Left ventricle myocardium superior (tissue), 1 donor: ENCODE measurements at regions not wholly inside any gene's neighbourhood (a gene's known extent, or its start where the extent isn't known, plus 50 kb on each side); places are given as distances from the start of the nearest gene placed in this dataset.
"Not testable (repeated sequence)": the region's sequence is repeated elsewhere in the genome, so short reads cannot be mapped to it uniquely, and the experiment has no call there.

ENCODE experiments used
- ATAC-seq: fragments of 200-7000 bp; cut with Tn5 transposase; one replicate; pipeline ENCODE4 v1.9.1; 2020; ENCODE audit warnings: mild to moderate bottlenecking, moderate library complexity
- DNase-seq: peaks from one replicate; pipeline ENCODE4 v3.0.0-alpha.2; 2020
- intact Hi-C: fragments of 100-400 bp; cut with micrococcal nuclease; formaldehyde crosslinking; loops from one replicate; pipeline ENCODE4 v1.11.0; 2022
- donor health status: DM: no; HTN: yes; CAD: no; lungs with severe emphysema.

DNA sequence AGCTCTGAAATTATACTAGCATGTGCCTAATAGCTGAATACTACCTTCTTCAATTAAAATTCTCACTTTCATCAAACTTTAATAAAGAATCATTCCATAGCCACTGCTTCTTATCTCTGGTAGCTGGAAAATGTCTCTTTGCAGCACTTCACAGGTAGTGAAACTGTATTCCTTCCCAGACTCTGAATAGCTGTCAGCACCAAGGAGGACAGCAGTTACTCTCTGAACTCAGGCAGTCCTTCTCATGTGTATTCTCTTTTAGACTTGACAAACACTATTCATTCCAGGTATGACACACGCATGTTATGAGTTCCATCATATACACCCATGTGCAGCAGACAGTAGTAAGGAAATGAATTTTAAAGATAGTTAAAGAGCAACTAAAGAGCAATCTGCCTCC lies 627.1 kb downstream of the EFNA5 start:
- DNase-seq: no peak
- ATAC-seq: peak; percentile 75
- intact Hi-C loops: no loop called here

GRCh38 chr5:107040907-107041306 lies 629.8 kb downstream of the EFNA5 start:
- ATAC-seq (no peak), DNase-seq (no peak)
- intact Hi-C loops: no loop called here

DNA sequence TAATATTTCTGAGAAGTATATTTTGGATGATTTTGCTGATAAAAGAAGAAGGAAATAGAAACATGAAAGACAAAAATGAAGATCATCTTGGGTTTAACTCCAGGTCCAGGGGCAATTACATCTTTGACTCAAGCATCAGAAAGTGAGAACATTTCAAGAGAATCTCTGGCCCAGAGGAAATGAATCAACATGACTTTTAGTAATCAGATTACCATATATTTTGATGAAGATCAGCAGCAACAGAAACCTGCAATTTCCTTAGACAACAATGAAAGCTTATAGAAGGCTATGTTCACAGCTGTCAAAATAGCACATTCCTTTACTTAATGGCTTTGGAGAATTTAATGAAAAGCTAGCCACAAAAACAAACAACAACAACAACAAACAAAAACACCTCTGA lies 638.1 kb downstream of the EFNA5 start:
- ATAC-seq (no peak), DNase-seq (no peak)
- intact Hi-C loops: no loop called here

- DNase-seq (no peak), ATAC-seq (no peak)
- intact Hi-C loops: no loop called here
These were observed 641.8 kb downstream of the EFNA5 start for GRCh38 chr5:107028938-107029337.

- intact Hi-C loops: no loop called here
- ATAC-seq: no peak
These were observed 644.8 kb downstream of the EFNA5 start for GRCh38 chr5:107025712-107026497.

GRCh38 chr5:107023732-107024131 lies 647.0 kb downstream of the EFNA5 start:
- DNase-seq (no peak), ATAC-seq (no peak)
- intact Hi-C loops: no loop called here

More at GRCh38 chr5:107025712-107026497, 644.8 kb downstream of the EFNA5 start:
- DNase-seq: no peak

DNA sequence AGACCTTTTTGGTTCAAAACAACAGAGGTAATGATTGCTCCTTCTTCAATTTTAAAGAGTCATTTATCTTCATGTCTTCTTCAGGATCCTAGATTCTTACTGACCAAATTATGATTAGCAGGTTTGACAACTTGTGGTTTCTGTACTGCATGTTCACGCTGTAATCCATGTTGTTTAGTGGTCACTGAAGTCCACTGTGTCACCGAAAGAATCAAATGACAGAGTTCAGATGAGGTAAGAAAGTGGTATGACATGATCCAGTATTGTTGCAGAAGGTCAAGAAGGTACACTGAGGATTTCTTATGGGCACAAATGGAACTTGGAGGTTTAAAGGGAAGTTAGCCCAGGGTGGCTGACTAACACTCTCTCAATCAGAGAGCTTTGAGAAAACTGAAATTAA lies 649.2 kb downstream of the EFNA5 start:
- no peak for DNase-seq
- intact Hi-C loops: no loop called here
- ATAC-seq: no peak

DNA sequence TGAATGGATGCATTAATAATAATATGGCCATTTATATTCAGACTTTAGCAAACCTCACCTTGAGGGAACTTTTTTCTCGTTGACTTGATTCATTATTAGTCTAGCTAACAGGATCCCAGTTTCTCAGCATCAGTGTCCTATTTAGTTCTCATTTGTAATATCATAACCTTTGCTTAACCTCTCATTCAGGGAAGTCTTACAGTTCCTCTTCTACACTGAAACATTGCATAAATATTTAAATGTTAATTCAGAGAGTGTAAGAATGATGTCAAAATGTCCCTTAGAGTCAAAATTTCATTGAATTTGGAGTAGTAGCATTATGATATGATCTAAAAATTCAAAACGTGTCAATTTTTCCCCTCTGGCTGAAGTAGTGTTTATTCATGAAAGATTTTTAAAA lies 650.1 kb downstream of the EFNA5 start:
- ATAC-seq (no peak), DNase-seq (no peak)
- intact Hi-C loops: no loop called here

DNA sequence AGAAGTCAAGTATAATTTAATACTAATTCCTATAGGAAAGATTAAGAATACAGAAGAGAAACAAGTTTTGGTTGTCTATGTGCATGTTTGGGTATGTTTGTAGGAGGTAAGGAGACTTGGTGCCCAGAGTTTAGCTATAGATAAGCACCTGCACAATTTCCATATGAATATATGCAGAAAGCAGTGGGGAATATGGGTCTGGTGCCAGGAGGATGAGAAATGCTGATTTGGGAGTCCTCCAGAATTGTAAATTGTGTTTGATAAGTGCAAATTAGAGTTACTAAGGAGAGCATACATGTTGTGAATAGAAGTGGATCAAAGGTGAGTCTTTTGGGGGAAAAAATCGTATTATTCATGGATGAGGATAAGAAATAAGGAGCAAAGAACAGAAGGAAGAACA lies 653.1 kb downstream of the EFNA5 start:
- DNase-seq: no peak
- intact Hi-C loops: no loop called here
- ATAC-seq: no peak

- ATAC-seq: no peak
- intact Hi-C loops: no loop called here
These were observed 658.4 kb downstream of the EFNA5 start for GRCh38 chr5:107012371-107012770.

DNA sequence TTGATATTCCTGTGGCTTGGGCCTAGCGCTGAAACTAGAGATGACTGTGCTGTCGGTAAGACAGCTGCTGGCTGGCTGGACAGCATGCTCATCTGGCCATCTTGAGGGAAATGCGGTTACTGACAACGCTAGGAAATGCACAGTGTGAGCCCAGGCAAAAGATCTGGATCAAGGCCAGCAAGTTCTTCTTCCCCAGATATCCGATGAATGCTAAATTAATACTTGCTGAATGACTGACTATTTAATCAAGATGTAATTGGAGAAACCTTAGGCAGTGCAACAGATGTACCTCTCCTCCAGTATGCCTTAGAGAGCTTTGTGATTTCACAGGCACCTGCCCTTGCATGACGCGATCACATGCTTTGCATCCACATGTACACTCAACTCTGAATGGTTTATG lies 659.1 kb downstream of the EFNA5 start:
- no peak for DNase-seq
- ATAC-seq: no peak
- intact Hi-C loops: no loop called here

More at GRCh38 chr5:107012371-107012770, 658.4 kb downstream of the EFNA5 start:
- DNase-seq: no peak

DNA sequence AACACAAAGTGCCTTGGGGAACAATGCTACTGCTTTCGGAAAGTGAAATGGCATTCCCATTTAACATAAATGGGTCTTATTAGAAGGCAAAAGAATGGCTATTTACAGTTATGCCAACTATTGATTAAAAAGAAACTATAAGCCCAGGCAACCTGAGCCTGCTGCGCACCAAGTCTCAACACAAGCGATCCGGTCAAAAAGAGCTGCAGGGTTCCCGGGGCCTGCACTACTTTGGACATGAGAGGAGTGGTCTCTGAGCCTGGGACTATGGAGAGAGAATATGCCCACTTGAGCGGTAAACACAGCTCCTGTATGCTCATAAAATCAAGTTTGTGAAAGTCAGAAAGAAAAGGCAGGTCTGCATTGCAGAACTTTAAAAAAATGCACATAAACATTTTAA lies 660.7 kb downstream of the EFNA5 start:
- ATAC-seq: no peak
- intact Hi-C loops: no loop called here
- DNase-seq: no peak

DNA sequence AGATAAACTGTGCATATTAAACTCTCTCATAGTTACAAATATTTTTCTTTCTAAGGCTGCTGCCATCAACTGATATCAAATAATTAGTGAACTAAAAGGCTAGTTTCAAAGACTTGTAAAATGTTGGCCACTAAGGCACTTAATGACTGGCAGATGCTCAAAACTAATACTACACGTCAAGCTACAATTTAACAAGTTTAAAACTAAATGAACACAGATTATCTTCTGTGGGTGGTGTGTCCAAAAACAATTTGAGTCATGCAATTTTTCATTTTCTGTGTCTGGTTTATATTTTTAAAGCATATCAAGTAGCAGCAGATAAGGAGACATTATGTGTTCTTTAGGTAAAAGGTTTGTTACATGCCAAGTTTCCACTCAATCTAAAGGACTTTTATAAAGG lies 665.1 kb downstream of the EFNA5 start:
- intact Hi-C loops: no loop called here
- ATAC-seq (no peak), DNase-seq (no peak)

- intact Hi-C loops: no loop called here
- no peak for ATAC-seq
- DNase-seq: no peak
These were observed 665.6 kb downstream of the EFNA5 start for GRCh38 chr5:107005161-107005560.

- ATAC-seq (no peak), DNase-seq (no peak)
- intact Hi-C loops: no loop called here
These were observed 668.6 kb downstream of the EFNA5 start for GRCh38 chr5:107002115-107002514.

GRCh38 chr5:106999506-106999905 lies 671.2 kb downstream of the EFNA5 start:
- intact Hi-C loops, ATAC-seq: not testable (repeated sequence)

DNA sequence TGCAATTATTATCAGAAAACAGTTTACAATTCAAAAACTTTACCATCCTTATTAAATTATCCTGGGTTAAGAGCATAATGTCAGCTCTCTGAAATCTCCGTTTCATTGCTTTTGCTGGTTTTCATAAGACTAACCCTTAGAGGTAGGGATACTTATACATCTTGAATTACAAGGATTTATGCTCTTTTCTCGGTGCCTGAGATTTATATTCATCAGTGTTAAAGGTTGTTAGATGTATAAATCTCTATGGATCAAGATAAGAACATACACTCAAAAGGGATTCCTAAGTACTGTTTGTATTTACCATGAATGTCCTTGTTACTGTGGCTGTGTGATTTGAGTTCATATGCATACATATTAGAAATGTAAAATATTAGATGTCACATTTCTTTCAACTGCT lies 684.7 kb downstream of the EFNA5 start:
- no peak for ATAC-seq
- intact Hi-C loops: no loop called here
- DNase-seq: no peak

More at GRCh38 chr5:106999506-106999905, 671.2 kb downstream of the EFNA5 start:
- DNase-seq: not testable (repeated sequence)

DNA sequence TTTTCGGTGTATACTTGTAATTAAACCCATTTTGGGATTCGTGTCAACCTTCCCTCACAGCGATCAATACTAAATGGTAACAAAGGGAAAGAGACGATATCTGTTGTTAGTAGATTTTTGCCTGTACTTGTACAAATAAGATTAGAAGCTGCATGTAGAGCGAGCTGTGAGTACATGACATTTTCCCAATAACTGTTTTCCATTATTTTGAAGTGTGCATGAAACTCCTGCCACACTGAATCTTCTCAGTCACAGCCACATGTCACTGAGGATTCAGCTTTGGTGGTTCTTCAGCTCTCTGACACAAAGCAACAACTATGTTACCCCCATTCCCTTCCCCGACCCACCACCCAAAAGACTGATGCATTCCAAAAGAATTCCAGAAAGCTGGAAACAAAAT lies 685.6 kb downstream of the EFNA5 start:
- ATAC-seq (no peak), DNase-seq (no peak)
- intact Hi-C loops: no loop called here

DNA sequence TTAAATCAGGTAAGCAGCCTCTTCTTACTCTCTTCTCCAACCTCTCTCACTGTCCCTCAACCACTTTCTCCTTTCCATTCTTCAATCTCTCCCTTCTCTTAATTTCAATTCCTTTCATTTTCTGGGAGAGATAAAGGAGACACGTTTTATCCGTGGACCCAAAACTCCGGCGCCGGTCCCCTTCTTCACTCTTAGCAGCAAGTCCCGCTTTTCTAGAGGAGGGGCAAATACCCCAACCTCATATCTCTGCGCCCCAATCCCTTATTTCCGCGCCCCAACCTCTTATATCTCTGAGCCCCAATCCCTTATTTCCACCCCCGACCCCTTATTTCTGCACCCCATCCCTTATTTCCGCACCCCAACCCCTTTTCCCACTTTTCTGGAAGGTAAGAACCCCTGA lies 691.6 kb downstream of the EFNA5 start:
- intact Hi-C loops, DNase-seq, ATAC-seq: not testable (repeated sequence)

DNA sequence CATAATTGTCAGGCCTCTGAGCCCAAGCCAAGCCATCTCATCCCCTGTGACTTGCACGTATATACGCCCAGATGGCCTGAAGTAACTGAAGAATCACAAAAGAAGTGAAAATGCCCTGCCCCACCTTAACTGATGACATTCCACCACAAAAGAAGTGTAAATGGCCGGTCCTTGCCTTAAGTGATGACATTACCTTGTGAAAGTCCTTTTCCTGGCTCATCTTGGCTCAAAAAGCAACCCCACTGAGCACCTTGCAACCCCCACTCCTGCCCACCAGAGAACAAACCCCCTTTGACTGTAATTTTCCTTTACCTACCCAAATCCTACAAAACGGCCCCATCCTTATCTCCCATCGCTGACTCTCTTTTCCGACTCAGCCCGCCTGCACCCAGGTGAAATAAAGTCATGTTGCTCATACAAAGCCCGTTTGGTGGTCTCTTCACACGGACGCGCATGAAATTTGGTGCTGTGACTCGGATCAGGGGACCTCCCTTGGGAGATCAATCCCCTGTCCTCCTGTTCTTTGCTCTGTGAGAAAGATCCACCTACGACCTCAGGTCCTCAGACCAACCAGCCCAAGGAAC lies 692.1 kb downstream of the EFNA5 start:
- intact Hi-C loops, ATAC-seq, DNase-seq: not testable (repeated sequence)

DNA sequence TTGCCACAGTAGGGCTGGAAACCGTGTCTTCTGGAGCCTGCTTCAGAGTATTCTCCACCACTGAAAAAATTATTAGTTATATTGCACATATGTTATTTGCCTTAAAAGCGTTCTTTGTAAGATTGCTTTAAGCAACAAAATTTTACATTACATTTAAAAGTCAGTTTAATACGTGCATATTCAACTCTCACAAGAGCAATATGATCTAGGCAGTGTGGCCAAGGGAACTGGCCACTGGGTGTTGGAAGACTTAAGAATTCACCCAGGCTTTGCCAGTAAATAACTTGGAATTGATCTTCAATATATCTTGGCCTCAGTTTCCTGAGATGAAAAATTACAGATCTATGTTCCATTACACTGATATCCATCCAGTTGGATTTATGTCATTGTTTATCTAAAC lies 694.4 kb downstream of the EFNA5 start:
- ATAC-seq (no peak), DNase-seq (no peak)
- intact Hi-C loops: no loop called here
